Spinal cord (tissue), 9 donors: ENCODE measurements at regions not wholly inside any gene's neighbourhood (a gene's known extent, or its start where the extent isn't known, plus 50 kb on each side); places are given as distances from the start of the nearest gene placed in this dataset.
"Not testable (repeated sequence)": the region's sequence is repeated elsewhere in the genome, so short reads cannot be mapped to it uniquely, and the experiment has no call there.

ENCODE experiments used
- DNase-seq, 6 donors: peaks; one replicate each; pipeline versions ENCODE4 v3.0.0 to v3.0.0-alpha.2; 2013 to 2015; ENCODE audit warnings: low spot score in 6 of 6, low read depth in 4 of 6
- H3K27ac ChIP-seq: one replicate; pipeline ENCODE4 v1.5.1; 2013; ENCODE audit warnings: low read depth, low read length, control low read depth
- H3K27me3 ChIP-seq: one replicate; pipeline ENCODE4 v1.6.1; 2013; ENCODE audit warnings: low read length; ENCODE audit not compliant: control insufficient read depth, insufficient read depth
- H3K36me3 ChIP-seq: one replicate; pipeline ENCODE4 v1.6.1; 2013; ENCODE audit warnings: low read length; ENCODE audit not compliant: control insufficient read depth, insufficient read depth
- H3K4me1 ChIP-seq: one replicate; pipeline ENCODE4 v1.6.1; 2013; ENCODE audit warnings: low read length; ENCODE audit not compliant: control insufficient read depth, insufficient read depth
- H3K4me3 ChIP-seq: one replicate; pipeline ENCODE4 v1.5.1; 2013; ENCODE audit warnings: low read depth, low read length, control low read depth
- H3K9me3 ChIP-seq: one replicate; pipeline ENCODE4 v1.6.1; 2013; ENCODE audit warnings: low read length; ENCODE audit not compliant: control insufficient read depth, insufficient read depth
- WGBS: methylation state at CpG from one replicate; pipeline ENCODE4 v1.1.5; 2013; ENCODE audit warnings: missing lambda C conversion rate; ENCODE audit not compliant: insufficient coverage; 5-methylcytosine and 5-hydroxymethylcytosine counted together
- donor health status: healthy.

GRCh38 chr7:55705728-55706450 is 133.6 kb upstream of the VOPP1 start:
- DNase-seq, H3K9me3 ChIP-seq, H3K4me1 ChIP-seq, H3K4me3 ChIP-seq, H3K27me3 ChIP-seq, H3K36me3 ChIP-seq, H3K27ac ChIP-seq: not testable (repeated sequence)
- WGBS = 57% methylated on average over 3 of the region's 5 CpGs

GRCh38 chr7:55702831-55703230 is 130.5 kb upstream of the VOPP1 start:
- not testable (repeated sequence) for DNase-seq, H3K27ac ChIP-seq, H3K36me3 ChIP-seq, H3K4me3 ChIP-seq, H3K4me1 ChIP-seq, H3K27me3 ChIP-seq, H3K9me3 ChIP-seq
- 94% methylated on average over 4 of the region's 6 CpGs for WGBS

GRCh38 chr7:55699450-55699842 is 127.1 kb upstream of the VOPP1 start:
- not testable (repeated sequence) for DNase-seq, H3K27me3 ChIP-seq, H3K4me3 ChIP-seq, H3K4me1 ChIP-seq, H3K9me3 ChIP-seq, H3K36me3 ChIP-seq, H3K27ac ChIP-seq
- no CpG with 5 or more reads among the region's 5 CpGs for WGBS

- H3K9me3 ChIP-seq, H3K27ac ChIP-seq, H3K36me3 ChIP-seq, H3K4me3 ChIP-seq, H3K4me1 ChIP-seq, H3K27me3 ChIP-seq: not testable (repeated sequence)
- DNase-seq = peak in 1 of 6 donors; percentile 7
- WGBS = 89% methylated on average over 3 of the region's 14 CpGs
Observed at GRCh38 chr7:55698607-55699449, 126.5 kb upstream of the VOPP1 start.

- not testable (repeated sequence) for H3K36me3 ChIP-seq, H3K4me3 ChIP-seq, H3K4me1 ChIP-seq, H3K27ac ChIP-seq, H3K27me3 ChIP-seq, H3K9me3 ChIP-seq
- WGBS = 0% methylated on average over 1 of the region's 6 CpGs
- DNase-seq = peak in 1 of 6 donors; percentile 3
Observed at GRCh38 chr7:55695893-55696701, 123.8 kb upstream of the VOPP1 start.

- not testable (repeated sequence) for H3K27me3 ChIP-seq, H3K4me1 ChIP-seq, H3K4me3 ChIP-seq, DNase-seq, H3K36me3 ChIP-seq, H3K27ac ChIP-seq, H3K9me3 ChIP-seq
- WGBS = no CpG with 5 or more reads among the region's 5 CpGs
Observed at GRCh38 chr7:55694484-55694883, 122.2 kb upstream of the VOPP1 start.

GRCh38 chr7:55688684-55689681 is 116.7 kb upstream of the VOPP1 start:
- H3K27me3 ChIP-seq, H3K27ac ChIP-seq, H3K4me3 ChIP-seq, H3K36me3 ChIP-seq, H3K4me1 ChIP-seq, H3K9me3 ChIP-seq: not testable (repeated sequence)
- peak in 3 of 6 donors; percentile 0 to 10 (median 7) for DNase-seq
- 44% methylated on average over 12 of the region's 17 CpGs for WGBS

- not testable (repeated sequence) for DNase-seq, H3K4me3 ChIP-seq, H3K27ac ChIP-seq, H3K9me3 ChIP-seq, H3K36me3 ChIP-seq, H3K4me1 ChIP-seq, H3K27me3 ChIP-seq
- WGBS = no CpG with 5 or more reads among the region's 3 CpGs
Observed at GRCh38 chr7:55688261-55688660, 116.0 kb upstream of the VOPP1 start.

GRCh38 chr7:55687252-55687651 is 115.0 kb upstream of the VOPP1 start:
- WGBS = no CpG with 5 or more reads among the region's 5 CpGs
- not testable (repeated sequence) for DNase-seq, H3K4me1 ChIP-seq

More at GRCh38 chr7:55687252-55687651, 115.0 kb upstream of the VOPP1 start:
- H3K4me3 ChIP-seq, H3K9me3 ChIP-seq, H3K36me3 ChIP-seq, H3K27ac ChIP-seq, H3K27me3 ChIP-seq: not testable (repeated sequence)
